HG03280 (cell line): ENCODE measurements at regions not wholly inside any gene's neighbourhood (a gene's known extent, or its start where the extent isn't known, plus 50 kb on each side); places are given as distances from the start of the nearest gene placed in this dataset.
"Not testable (repeated sequence)": the region's sequence is repeated elsewhere in the genome, so short reads cannot be mapped to it uniquely, and the experiment has no call there.

ENCODE experiments used
- ATAC-seq: cut with Tn5 transposase; IDR thresholded peaks from one replicate; pipeline ENCODE4 v1.9.1; 2021; ENCODE audit warnings: mild to moderate bottlenecking, moderate library complexity; ENCODE audit not compliant: unreplicated experiment

- no peak for ATAC-seq
Measured at GRCh38 chr1:221494670-221495069, 247.2 kb downstream of the DUSP10 start.

- ATAC-seq: no peak
Measured at GRCh38 chr1:221497046-221497445, 244.8 kb downstream of the DUSP10 start.

- no peak for ATAC-seq
Measured at GRCh38 chr1:221503268-221503667, 238.6 kb downstream of the DUSP10 start.

- no peak for ATAC-seq
Measured at GRCh38 chr1:221509575-221510355, 232.1 kb downstream of the DUSP10 start.

GRCh38 chr1:221510793-221511503 lies 230.9 kb downstream of the DUSP10 start:
- no peak for ATAC-seq

- no peak for ATAC-seq
Measured at GRCh38 chr1:221511797-221512196, 230.1 kb downstream of the DUSP10 start.

- no peak for ATAC-seq
Measured at GRCh38 chr1:221514806-221515205, 227.1 kb downstream of the DUSP10 start.

- ATAC-seq: no peak
Measured at GRCh38 chr1:221515496-221515895, 226.4 kb downstream of the DUSP10 start.

- no peak for ATAC-seq
Measured at GRCh38 chr1:221517961-221518360, 223.9 kb downstream of the DUSP10 start.

GRCh38 chr1:221520250-221520649 lies 221.6 kb downstream of the DUSP10 start:
- no peak for ATAC-seq

- no peak for ATAC-seq
Measured at GRCh38 chr1:221521686-221522085, 220.2 kb downstream of the DUSP10 start.

- no peak for ATAC-seq
Measured at GRCh38 chr1:221522529-221522940, 219.4 kb downstream of the DUSP10 start.

GRCh38 chr1:221525749-221526148 lies 216.1 kb downstream of the DUSP10 start:
- no peak for ATAC-seq

- no peak for ATAC-seq
Measured at GRCh38 chr1:221527302-221527701, 214.6 kb downstream of the DUSP10 start.

- no peak for ATAC-seq
Measured at GRCh38 chr1:221527886-221528624, 213.8 kb downstream of the DUSP10 start.

GRCh38 chr1:221530159-221530558 lies 211.7 kb downstream of the DUSP10 start:
- not testable (repeated sequence) for ATAC-seq

GRCh38 chr1:221530791-221531190 lies 211.1 kb downstream of the DUSP10 start:
- no peak for ATAC-seq

- no peak for ATAC-seq
Measured at GRCh38 chr1:221532071-221532773, 209.7 kb downstream of the DUSP10 start.

GRCh38 chr1:221541296-221541695 lies 200.6 kb downstream of the DUSP10 start:
- no peak for ATAC-seq

GRCh38 chr1:221543529-221544120 lies 198.3 kb downstream of the DUSP10 start:
- no peak for ATAC-seq

- ATAC-seq: no peak
Measured at GRCh38 chr1:221548942-221549341, 192.9 kb downstream of the DUSP10 start.
